DND-41 (cell line): ENCODE measurements at regions not wholly inside any gene's neighbourhood (a gene's known extent, or its start where the extent isn't known, plus 50 kb on each side); places are given as distances from the start of the nearest gene placed in this dataset.

ENCODE experiments used
- ATAC-seq: fragments of 200-7000 bp; cut with Tn5 transposase; 3 replicates; pipeline ENCODE4 v1.9.1; 2021; ENCODE audit warnings: low read depth; ENCODE audit not compliant: insufficient read depth
- DNase-seq: peaks from one replicate; pipeline ENCODE4 v3.0.0-alpha.2; 2020
- H2AFZ ChIP-seq: 2 replicates; pipeline ENCODE4 v1.6.0; 2012; ENCODE audit warnings: low read depth, low read length
- H3K27ac ChIP-seq: 2 replicates; pipeline ENCODE4 v1.5.1; 2012; ENCODE audit warnings: low read length, inconsistent platforms
- H3K27me3 ChIP-seq: fragments of 200-600 bp; sonication (generic); 2 replicates; pipeline ENCODE4 v1.6.0; 2012; ENCODE audit warnings: low read length, mild to moderate bottlenecking, inconsistent platforms; ENCODE audit not compliant: insufficient read depth, poor library complexity
- H3K36me3 ChIP-seq: 2 replicates; pipeline ENCODE4 v1.5.1; 2012; ENCODE audit warnings: low read length, inconsistent platforms; ENCODE audit not compliant: insufficient read depth
- H3K4me1 ChIP-seq: 2 replicates; pipeline ENCODE4 v1.5.1; 2012; ENCODE audit warnings: mild to moderate bottlenecking, low read length; ENCODE audit not compliant: insufficient read depth
- H3K4me2 ChIP-seq: 2 replicates; pipeline ENCODE4 v1.6.0; 2012; ENCODE audit warnings: mild to moderate bottlenecking, moderate library complexity, low read length, inconsistent platforms; ENCODE audit not compliant: insufficient read depth
- H3K4me3 ChIP-seq, 2 experiments: fragments of 200-600 bp in 1 of 2; shearing (Covaris generic) in 1 of 2; 2 replicates each; pipeline ENCODE4 v1.5.1; 2012 to 2016; ENCODE audit warnings: inconsistent platforms in 2 of 2, low read length in 2 of 2, mild to moderate bottlenecking in 2 of 2, low read depth in 1 of 2, moderate library complexity in 1 of 2
- H3K79me2 ChIP-seq: 2 replicates; pipeline ENCODE4 v1.6.0; 2012; ENCODE audit warnings: low read length, inconsistent platforms; ENCODE audit not compliant: insufficient read depth
- H3K9ac ChIP-seq: 2 replicates; pipeline ENCODE4 v1.6.0; 2012; ENCODE audit warnings: low read depth, mild to moderate bottlenecking, inconsistent platforms, low read length, moderate library complexity
- H3K9me3 ChIP-seq: 2 replicates; pipeline ENCODE4 v1.5.1; 2012; ENCODE audit warnings: low read length, moderate library complexity, mild to moderate bottlenecking, inconsistent platforms; ENCODE audit not compliant: insufficient read depth, severe bottlenecking
- H4K20me1 ChIP-seq: 2 replicates; pipeline ENCODE4 v1.6.0; 2012; ENCODE audit warnings: low read length; ENCODE audit not compliant: insufficient read depth
- EZH2 ChIP-seq: IDR thresholded peaks from 3 replicates; pipeline ENCODE4 v1.6.1; 2012; ENCODE audit warnings: borderline replicate concordance, low read depth, mild to moderate bottlenecking, moderate library complexity, low read length, inconsistent platforms; ENCODE audit not compliant: severe bottlenecking
- TF ChIP-seq, protein P1 (sequence below): IDR thresholded peaks from 2 replicates; pipeline ENCODE4 v1.5.1; 2012; ENCODE audit warnings: borderline replicate concordance, low read length, moderate library complexity, mild to moderate bottlenecking; ENCODE audit not compliant: poor library complexity, severe bottlenecking; ENCODE audit errors: extremely low read depth

DNA sequence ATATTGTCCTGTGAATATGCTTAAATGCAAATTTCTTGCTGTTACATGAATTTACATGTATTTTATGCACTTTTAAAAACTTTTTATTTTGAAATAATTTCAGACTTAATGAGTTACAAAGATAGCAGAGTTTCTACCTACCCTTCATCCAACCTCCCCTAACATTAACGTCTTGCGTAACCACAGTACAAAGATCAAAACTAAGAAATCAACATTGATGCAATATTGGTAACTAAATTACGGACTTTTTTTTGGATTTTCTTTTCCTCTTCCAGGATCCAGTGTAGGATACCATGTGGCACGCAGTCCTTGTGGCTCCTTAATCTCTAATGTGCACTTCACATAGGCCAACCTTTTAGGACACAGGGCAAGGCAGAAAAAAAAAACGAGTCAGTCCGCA, 124.9 kb downstream of the ABCC12 start:
- no peak overlapping the region for H2AFZ ChIP-seq
- no peaks in the 10 kb centered on the region for H3K36me3 ChIP-seq
- no peak overlapping the region for H3K4me3 ChIP-seq
- DNase-seq (no peak), ATAC-seq (no peak)
- no peak for TF ChIP-seq EZH2
- TF ChIP-seq, protein P1, sequence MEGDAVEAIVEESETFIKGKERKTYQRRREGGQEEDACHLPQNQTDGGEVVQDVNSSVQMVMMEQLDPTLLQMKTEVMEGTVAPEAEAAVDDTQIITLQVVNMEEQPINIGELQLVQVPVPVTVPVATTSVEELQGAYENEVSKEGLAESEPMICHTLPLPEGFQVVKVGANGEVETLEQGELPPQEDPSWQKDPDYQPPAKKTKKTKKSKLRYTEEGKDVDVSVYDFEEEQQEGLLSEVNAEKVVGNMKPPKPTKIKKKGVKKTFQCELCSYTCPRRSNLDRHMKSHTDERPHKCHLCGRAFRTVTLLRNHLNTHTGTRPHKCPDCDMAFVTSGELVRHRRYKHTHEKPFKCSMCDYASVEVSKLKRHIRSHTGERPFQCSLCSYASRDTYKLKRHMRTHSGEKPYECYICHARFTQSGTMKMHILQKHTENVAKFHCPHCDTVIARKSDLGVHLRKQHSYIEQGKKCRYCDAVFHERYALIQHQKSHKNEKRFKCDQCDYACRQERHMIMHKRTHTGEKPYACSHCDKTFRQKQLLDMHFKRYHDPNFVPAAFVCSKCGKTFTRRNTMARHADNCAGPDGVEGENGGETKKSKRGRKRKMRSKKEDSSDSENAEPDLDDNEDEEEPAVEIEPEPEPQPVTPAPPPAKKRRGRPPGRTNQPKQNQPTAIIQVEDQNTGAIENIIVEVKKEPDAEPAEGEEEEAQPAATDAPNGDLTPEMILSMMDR, result no peak
- peaks cover 3% of the 10 kb centered on the region for H3K27me3 ChIP-seq
- H3K9me3 ChIP-seq, result no peaks in the 10 kb centered on the region
- H3K79me2 ChIP-seq, result no peaks in the 10 kb centered on the region
- no peak overlapping the region for H3K9ac ChIP-seq
- no peak overlapping the region for H3K27ac ChIP-seq
- no peaks in the 10 kb centered on the region for H4K20me1 ChIP-seq
- H3K4me1 ChIP-seq, result no peaks in the 10 kb centered on the region
- H3K4me2 ChIP-seq, result no peak overlapping the region

DNA sequence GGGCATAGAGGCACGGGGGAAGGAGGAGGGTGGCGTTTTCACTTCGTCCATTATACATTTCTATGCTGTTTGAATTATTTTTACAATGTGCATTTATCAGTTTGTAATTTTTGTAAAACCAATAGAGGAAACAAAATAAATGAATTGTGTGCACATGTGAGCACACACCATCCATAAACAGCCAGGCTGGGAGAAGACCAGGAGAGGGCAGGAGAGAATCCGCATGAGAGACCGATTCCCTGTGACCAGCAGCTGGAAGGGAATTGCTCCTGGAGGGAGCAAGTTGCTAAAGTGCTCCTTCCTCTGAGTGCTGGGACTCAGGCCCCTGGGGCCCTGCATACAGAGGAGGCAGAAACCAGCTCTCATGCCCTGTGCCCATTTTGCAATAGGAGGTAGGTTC, 126.0 kb downstream of the ABCC12 start:
- Histone ChIP-seq H3K27ac (no peak overlapping the region), H3K27me3 (peaks cover 3% of the 10 kb centered on the region), H4K20me1 (no peaks in the 10 kb centered on the region), H2AFZ (no peak overlapping the region), H3K79me2 (no peaks in the 10 kb centered on the region), H3K9me3 (no peaks in the 10 kb centered on the region), H3K4me3 (no peak overlapping the region), H3K4me2 (no peak overlapping the region), H3K4me1 (no peaks in the 10 kb centered on the region), H3K9ac (no peak overlapping the region), H3K36me3 (no peaks in the 10 kb centered on the region)
- DNase-seq, result no peak
- no peak for ATAC-seq
- TF ChIP-seq, protein P1, result no peak

DNA sequence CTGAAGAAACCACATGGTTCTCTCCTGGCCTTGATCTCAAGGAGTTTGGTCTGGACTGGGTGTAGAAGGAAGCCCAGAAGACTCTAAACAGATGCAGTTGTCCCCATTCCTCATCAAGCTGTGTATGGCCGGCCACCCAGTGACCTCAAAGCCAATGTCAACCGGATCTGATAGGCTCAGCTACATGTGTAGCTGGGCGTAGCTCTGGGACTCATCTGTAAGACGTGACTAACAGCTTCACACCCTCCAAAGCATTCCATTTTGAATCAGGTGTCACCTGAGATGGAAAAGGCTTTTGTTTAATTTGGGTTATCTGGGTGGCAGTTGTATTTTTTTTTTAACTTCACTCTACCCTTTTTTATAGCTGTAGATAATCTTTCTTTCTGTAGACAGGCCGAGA, 130.4 kb downstream of the ABCC12 start:
- Histone ChIP-seq H2AFZ (no peak overlapping the region), H3K9ac (no peak overlapping the region), H3K4me1 (no peaks in the 10 kb centered on the region), H3K9me3 (no peaks in the 10 kb centered on the region), H3K36me3 (no peaks in the 10 kb centered on the region), H3K27me3 (no peaks in the 10 kb centered on the region), H3K4me2 (no peak overlapping the region), H4K20me1 (no peaks in the 10 kb centered on the region), H3K79me2 (no peaks in the 10 kb centered on the region), H3K27ac (no peak overlapping the region), H3K4me3 (no peak overlapping the region)
- DNase-seq (no peak), ATAC-seq (no peak)
- no peak for TF ChIP-seq EZH2
- TF ChIP-seq, protein P1, result no peak

DNA sequence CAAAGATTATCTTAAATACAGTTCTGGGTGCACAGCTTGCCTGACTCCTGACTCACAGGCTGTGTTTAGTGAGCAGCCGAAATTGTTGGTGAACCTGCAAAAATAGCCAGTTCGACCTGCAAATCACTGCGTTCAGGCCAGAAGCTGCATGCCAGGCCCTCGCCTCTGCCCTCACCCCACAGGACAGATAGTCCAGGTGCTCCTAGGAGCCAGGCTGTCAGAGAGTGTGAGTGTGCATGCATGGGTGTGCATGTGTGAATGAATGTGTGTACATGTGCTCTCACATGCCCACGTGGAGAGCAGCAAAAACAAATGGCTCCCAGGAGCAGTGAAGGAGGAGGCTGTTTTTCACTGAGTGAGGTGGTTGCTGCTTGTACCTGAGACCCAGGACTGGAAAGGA, 131.8 kb downstream of the ABCC12 start:
- no peak overlapping the region for H3K4me2 ChIP-seq
- H2AFZ ChIP-seq, result no peak overlapping the region
- H3K27ac ChIP-seq, result no peak overlapping the region
- ATAC-seq (no peak), DNase-seq (no peak)
- H3K9me3 ChIP-seq, result no peaks in the 10 kb centered on the region
- no peaks in the 10 kb centered on the region for H3K79me2 ChIP-seq
- no peaks in the 10 kb centered on the region for H3K36me3 ChIP-seq
- H3K4me1 ChIP-seq, result no peaks in the 10 kb centered on the region
- no peaks in the 10 kb centered on the region for H4K20me1 ChIP-seq
- H3K27me3 ChIP-seq, result no peaks in the 10 kb centered on the region
- no peak overlapping the region for H3K4me3 ChIP-seq
- H3K9ac ChIP-seq, result no peak overlapping the region
- no peak for TF ChIP-seq EZH2
- TF ChIP-seq, protein P1, result no peak
